ENCODE measurements at regions not wholly inside any gene's neighbourhood (a gene's known extent, or its start where the extent isn't known, plus 50 kb on each side); places are given as distances from the start of the nearest gene placed in this dataset.
A peak's percentile ranks its signal among the peaks of the same experiment; 100 is the strongest.

- Histone ChIP-seq H3K9me3 (ENCODE audit: control extremely low read depth in 1 of 3, control insufficient read depth in 2 of 3, insufficient read depth in 1 of 3, low read length in 2 of 3) (no peaks in the 10 kb centered on the region), H3K27ac (ENCODE audit: low read length in 2 of 2) (no peak overlapping the region), H3K4me3 (ENCODE audit: control extremely low read depth in 1 of 5, extremely low read depth in 1 of 5, insufficient read depth in 1 of 5, low read depth in 2 of 5, low read length in 4 of 5) (no peak overlapping the region), H2AFZ (ENCODE audit: insufficient read depth, low read depth, low read length, poor library complexity, severe bottlenecking) (no peak overlapping the region), H3K4me2 (replicated peaks; ENCODE audit: low read depth, low read length, poor library complexity, severe bottlenecking) (no peak overlapping the region), H3K4me1 (ENCODE audit: control insufficient read depth in 2 of 2, insufficient read depth in 2 of 2, low read length in 2 of 2) (peaks cover 39 to 47% of the 10 kb centered on the region in 2 donors), H4K20me1 (ENCODE audit: control insufficient read depth, insufficient read depth, low read length, poor library complexity, severe bottlenecking) (no peaks in the 10 kb centered on the region), H3K27me3 (replicated peaks in 1 of 4; ENCODE audit: control extremely low read depth in 1 of 4, control insufficient read depth in 3 of 4, insufficient read depth in 4 of 4, low read length in 3 of 4) (no peaks in the 10 kb centered on the region), H3K9ac (ENCODE audit: low read length) (no peak overlapping the region), H3K36me3 (replicated peaks in 1 of 2; ENCODE audit: control extremely low read depth in 1 of 2, control insufficient read depth in 1 of 2, extremely low read depth in 1 of 2, insufficient read depth in 2 of 2, low read length in 1 of 2) (no peaks in the 10 kb centered on the region), H3K79me2 (ENCODE audit: control insufficient read depth, insufficient read depth, low read length) (no peaks in the 10 kb centered on the region)
- Mint-ChIP-seq H3K9me3 (ENCODE audit: insufficient read depth) (no peaks in the 10 kb centered on the region), H3K4me1 (peaks cover 54% of the 10 kb centered on the region), H3K27ac (peak overlapping the region; percentile 52), H3K4me3 (no peak overlapping the region), H3K27me3 (no peaks in the 10 kb centered on the region)
- ChIA-PET CTCF (interaction anchor here (0.6 to 1.6 kb wide), 7 partner anchors 12 to 489 kb away, joined by 3 to 6 read pairs (median 4); no protein-coding TSS in a partner anchor), POLR2A (no interaction called here)
- TF ChIP-seq CTCF (IDR thresholded peaks at IDR 0.05) (no peak), EZH2 (IDR thresholded peaks at IDR 0.05; ENCODE audit: borderline replicate concordance, insufficient read depth, low read depth, low read length, poor library complexity, severe bottlenecking) (no peak)
- intact Hi-C loops (cut with micrococcal nuclease) = loop anchor here (5.0 to 10.0 kb wide), 3 partner anchors 49 to 481 kb away; no protein-coding TSS in a partner anchor
- ATAC-seq (ENCODE audit: low read depth) (no peak), DNase-seq (no peak)
- 98% methylated on average over 8 of the region's 11 CpGs for WGBS (ENCODE audit: insufficient coverage)
Measured at GRCh38 chr1:234975941-234976860, 152.4 kb downstream of the TOMM20 start.
